ENCODE measurements at regions not wholly inside any gene's neighbourhood (a gene's known extent, or its start where the extent isn't known, plus 50 kb on each side); places are given as distances from the start of the nearest gene placed in this dataset.
"Not testable (repeated sequence)": the region's sequence is repeated elsewhere in the genome, so short reads cannot be mapped to it uniquely, and the experiment has no call there.

- H3K23ac ChIP-seq (ENCODE audit: insufficient read length); H3K9ac ChIP-seq (replicated peaks in 1 of 4; ENCODE audit: extremely low read depth in 1 of 4, low read depth in 3 of 4, low read length in 3 of 4); POLR2A ChIA-PET (ENCODE audit: partially characterized antibody); H2BK120ac ChIP-seq (replicated peaks; ENCODE audit: low read depth, low read length); FAIRE-seq; H2AK5ac ChIP-seq (ENCODE audit: low read depth, low read length); H2BK15ac ChIP-seq (ENCODE audit: low read length); H2AFZ ChIP-seq (ENCODE audit: low read length); H2BK5ac ChIP-seq (ENCODE audit: low read depth, low read length); H3K14ac ChIP-seq (ENCODE audit: insufficient read length); H4K8ac ChIP-seq (ENCODE audit: extremely low read depth, insufficient read depth, low read length); H4K20me1 ChIP-seq (replicated peaks in 1 of 2; ENCODE audit: control insufficient read depth in 1 of 2, insufficient read depth in 2 of 2, low read length in 2 of 2); H3K4me1 ChIP-seq (replicated peaks in 1 of 4; ENCODE audit: control insufficient read depth in 3 of 4, insufficient read depth in 4 of 4, low read length in 3 of 4); H3K4me2 ChIP-seq (ENCODE audit: insufficient read depth in 1 of 2, low read depth in 2 of 2, low read length in 2 of 2); H2BK20ac ChIP-seq (ENCODE audit: low read length); H3K56ac ChIP-seq (replicated peaks; ENCODE audit: insufficient read length, low read depth, low read length); H2BK12ac ChIP-seq (ENCODE audit: low read depth, low read length); H4K5ac ChIP-seq (ENCODE audit: insufficient read length, low read depth, low read length); DNase-seq (ENCODE audit: low read depth in 1 of 2, low spot score in 2 of 2); H3K18ac ChIP-seq (ENCODE audit: extremely low read depth, low read length); H3K4me3 ChIP-seq (ENCODE audit: extremely low read depth in 1 of 4, insufficient read depth in 2 of 4, low read depth in 3 of 4, low read length in 4 of 4); H4K91ac ChIP-seq (replicated peaks; ENCODE audit: insufficient read length, low read length); H3K36me3 ChIP-seq (ENCODE audit: control insufficient read depth in 2 of 4, insufficient read depth in 4 of 4, low read length in 3 of 4); H3K79me2 ChIP-seq (ENCODE audit: control insufficient read depth in 1 of 2, insufficient read depth in 2 of 2, low read length in 2 of 2); H3K79me1 ChIP-seq (ENCODE audit: low read depth, low read length); H3K23me2 ChIP-seq (ENCODE audit: low read depth, low read length); H3K27me3 ChIP-seq (replicated peaks in 1 of 4; ENCODE audit: control insufficient read depth in 3 of 4, extremely low read depth in 1 of 4, insufficient read depth in 3 of 4, low read length in 3 of 4); H3K4ac ChIP-seq (replicated peaks; ENCODE audit: insufficient read length, low read depth, low read length); H3K27ac ChIP-seq (ENCODE audit: low read depth, low read length); H3K9me3 ChIP-seq (ENCODE audit: insufficient read depth in 2 of 2, low read depth in 1 of 2, low read length in 1 of 2): not testable (repeated sequence)
- WGBS, 2 experiments (ENCODE audit: extremely low coverage in 1 of 2, insufficient coverage in 1 of 2, insufficient read length in 1 of 2, insufficient replicate concordance in 2 of 2, low coverage in 1 of 2, low lambda C conversion rate in 2 of 2, missing lambda C conversion rate in 1 of 2): 75% methylated on average over 1 of the region's 1 CpG; no CpG with 5 or more reads in 1 of the 2 experiments
- CTCF ChIA-PET (ENCODE audit: partially characterized antibody): interaction anchor here (0.5 to 5.6 kb wide), 36 partner anchors 10 to 900 kb away, joined by 3 to 41 read pairs (median 5); partner anchors contain the start of gene PIGC
These were observed 69.8 kb downstream of the FASLG start for GRCh38 chr1:172728705-172729104.

Measured in H1 (cell line).